Ishikawa (cell line): ENCODE measurements at regions not wholly inside any gene's neighbourhood (a gene's known extent, or its start where the extent isn't known, plus 50 kb on each side); places are given as distances from the start of the nearest gene placed in this dataset.

Source experiments
- CEBPB ChIP-seq: IDR thresholded peaks from 2 replicates; pipeline ENCODE4 v1.6.1; 2012
- CREB1 ChIP-seq: IDR thresholded peaks from 2 replicates; pipeline ENCODE4 v1.6.1; 2012; ENCODE audit warnings: low read depth
- EGR1 ChIP-seq: IDR thresholded peaks from 2 replicates; pipeline ENCODE4 v1.6.1; 2012
- EP300 ChIP-seq: IDR thresholded peaks from 2 replicates; pipeline ENCODE4 v1.6.1; 2012; ENCODE audit warnings: borderline replicate concordance
- FOXM1 ChIP-seq: IDR thresholded peaks from 2 replicates; pipeline ENCODE4 v1.6.1; 2012; ENCODE audit warnings: low read depth, borderline replicate concordance
- MAX ChIP-seq: IDR thresholded peaks from 2 replicates; pipeline ENCODE4 v1.6.1; 2012
- NFIC ChIP-seq: IDR thresholded peaks from 2 replicates; pipeline ENCODE4 v1.6.1; 2012
- RAD21 ChIP-seq: IDR thresholded peaks from 2 replicates; pipeline ENCODE4 v1.6.1; 2012; ENCODE audit warnings: low read depth
- REST ChIP-seq: IDR thresholded peaks from 2 replicates; pipeline ENCODE4 v1.6.1; 2012; ENCODE audit warnings: low read depth, mild to moderate bottlenecking
- TAF1 ChIP-seq: IDR thresholded peaks from 2 replicates; pipeline ENCODE4 v1.6.1; 2012; ENCODE audit warnings: low read depth, mild to moderate bottlenecking
- TCF12 ChIP-seq: IDR thresholded peaks from 2 replicates; pipeline ENCODE4 v1.6.1; 2012; ENCODE audit warnings: low read depth
- TEAD4 ChIP-seq: IDR thresholded peaks from 2 replicates; pipeline ENCODE4 v1.6.1; 2012
- USF1 ChIP-seq: IDR thresholded peaks from 2 replicates; pipeline ENCODE4 v1.6.1; 2012
- YY1 ChIP-seq: IDR thresholded peaks from 2 replicates; pipeline ENCODE4 v1.6.1; 2012; ENCODE audit warnings: low read depth
- ZBTB7A ChIP-seq: IDR thresholded peaks from 2 replicates; pipeline ENCODE4 v1.6.1; 2012; ENCODE audit warnings: low read depth

GRCh38 chr11:128240546-128240945 lies 346.8 kb downstream of the ETS1 start:
- TF ChIP-seq YY1 (no peak), NFIC (no peak), TEAD4 (no peak), MAX (no peak), EGR1 (no peak), RAD21 (no peak), CREB1 (no peak), USF1 (no peak), EP300 (no peak), TAF1 (no peak), CEBPB (no peak), ZBTB7A (no peak), TCF12 (no peak), FOXM1 (no peak)

- TF ChIP-seq FOXM1 (no peak), MAX (no peak), CEBPB (no peak), NFIC (no peak), RAD21 (no peak), USF1 (no peak), YY1 (no peak), TCF12 (no peak)
Observed at GRCh38 chr11:128239306-128239705, 348.1 kb downstream of the ETS1 start.

- TF ChIP-seq FOXM1, result no peak
- no peak for TF ChIP-seq EP300
- no peak for TF ChIP-seq USF1
- TF ChIP-seq EGR1, result no peak
- TF ChIP-seq REST, result no peak
- no peak for TF ChIP-seq CREB1
- no peak for TF ChIP-seq NFIC
- TF ChIP-seq ZBTB7A, result no peak
- TF ChIP-seq RAD21, result no peak
- TF ChIP-seq TAF1, result no peak
- no peak for TF ChIP-seq TEAD4
- no peak for TF ChIP-seq TCF12
- TF ChIP-seq MAX, result no peak
- no peak for TF ChIP-seq CEBPB
Observed at GRCh38 chr11:128238521-128239265, 348.7 kb downstream of the ETS1 start.

- TF ChIP-seq CEBPB, result no peak
- TF ChIP-seq EGR1, result no peak
- no peak for TF ChIP-seq TEAD4
- TF ChIP-seq EP300, result no peak
- no peak for TF ChIP-seq USF1
- TF ChIP-seq FOXM1, result no peak
- no peak for TF ChIP-seq YY1
- no peak for TF ChIP-seq RAD21
- TF ChIP-seq TAF1, result no peak
- TF ChIP-seq CREB1, result no peak
- no peak for TF ChIP-seq MAX
- no peak for TF ChIP-seq TCF12
- no peak for TF ChIP-seq REST
- TF ChIP-seq ZBTB7A, result no peak
- TF ChIP-seq NFIC, result no peak
Observed at GRCh38 chr11:128236506-128237498, 350.6 kb downstream of the ETS1 start.
